PC-3 (cell line): ENCODE measurements at regions not wholly inside any gene's neighbourhood (a gene's known extent, or its start where the extent isn't known, plus 50 kb on each side); places are given as distances from the start of the nearest gene placed in this dataset.

Experiments
- EZH2 ChIP-seq: fragments of 300-600 bp; sonication (generic); IDR thresholded peaks from one replicate; pipeline ENCODE4 v1.6.1; 2017; ENCODE audit warnings: antibody characterized with exemption, mild to moderate bottlenecking, low read length; ENCODE audit not compliant: unreplicated experiment
- EZH2phosphoT487 ChIP-seq: fragments of 300-600 bp; sonication (generic); IDR thresholded peaks from 2 replicates; pipeline ENCODE4 v1.6.1; 2018; ENCODE audit warnings: mild to moderate bottlenecking, antibody characterized with exemption, low read length, borderline replicate concordance
- TF ChIP-seq, protein P1 (sequence below): fragments of 300-600 bp; sonication (generic); conservative IDR thresholded peaks from 2 replicates; pipeline ENCODE4 v1.5.1; 2017; ENCODE audit warnings: antibody characterized with exemption, low read depth, mild to moderate bottlenecking, low read length

DNA sequence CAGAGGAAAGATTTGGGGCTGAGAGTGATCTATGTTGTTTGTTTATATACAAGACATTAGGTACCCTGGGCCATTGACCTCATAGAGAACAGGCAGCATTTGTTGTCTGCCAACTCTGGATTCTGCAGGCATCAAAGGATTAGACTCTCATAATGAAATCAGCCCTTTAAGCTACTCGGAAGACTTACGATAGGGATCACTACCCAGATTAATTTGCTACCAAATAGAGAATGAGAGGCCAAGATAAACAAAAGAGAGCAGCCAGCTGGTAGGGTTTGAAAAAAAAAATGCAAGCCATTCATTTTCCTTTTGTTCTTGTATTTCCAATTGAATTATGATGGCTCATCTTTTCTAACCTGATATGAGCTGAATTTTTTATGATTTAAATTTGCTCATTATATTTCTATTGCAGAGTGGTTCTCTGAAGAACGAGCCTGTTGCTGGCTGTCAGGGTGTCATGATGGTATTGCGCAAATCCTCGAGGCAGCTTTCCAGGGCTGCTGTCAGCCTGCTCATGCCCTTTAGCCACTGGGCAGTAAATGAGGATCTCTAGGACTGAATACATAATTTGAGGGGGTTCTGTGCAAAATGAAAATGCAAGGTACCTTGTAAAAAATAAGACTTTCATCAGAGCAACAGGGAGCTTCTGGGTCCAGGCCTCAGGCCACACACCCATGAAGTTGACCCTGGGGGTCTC lies 116.4 kb upstream of the KCNJ15 start:
- TF ChIP-seq, protein P1, sequence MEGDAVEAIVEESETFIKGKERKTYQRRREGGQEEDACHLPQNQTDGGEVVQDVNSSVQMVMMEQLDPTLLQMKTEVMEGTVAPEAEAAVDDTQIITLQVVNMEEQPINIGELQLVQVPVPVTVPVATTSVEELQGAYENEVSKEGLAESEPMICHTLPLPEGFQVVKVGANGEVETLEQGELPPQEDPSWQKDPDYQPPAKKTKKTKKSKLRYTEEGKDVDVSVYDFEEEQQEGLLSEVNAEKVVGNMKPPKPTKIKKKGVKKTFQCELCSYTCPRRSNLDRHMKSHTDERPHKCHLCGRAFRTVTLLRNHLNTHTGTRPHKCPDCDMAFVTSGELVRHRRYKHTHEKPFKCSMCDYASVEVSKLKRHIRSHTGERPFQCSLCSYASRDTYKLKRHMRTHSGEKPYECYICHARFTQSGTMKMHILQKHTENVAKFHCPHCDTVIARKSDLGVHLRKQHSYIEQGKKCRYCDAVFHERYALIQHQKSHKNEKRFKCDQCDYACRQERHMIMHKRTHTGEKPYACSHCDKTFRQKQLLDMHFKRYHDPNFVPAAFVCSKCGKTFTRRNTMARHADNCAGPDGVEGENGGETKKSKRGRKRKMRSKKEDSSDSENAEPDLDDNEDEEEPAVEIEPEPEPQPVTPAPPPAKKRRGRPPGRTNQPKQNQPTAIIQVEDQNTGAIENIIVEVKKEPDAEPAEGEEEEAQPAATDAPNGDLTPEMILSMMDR, result no peak
- TF ChIP-seq EZH2phosphoT487 (no peak), EZH2 (no peak)
